Dedifferentiated amniotic fluid mesenchymal stem cell (primary cell): ENCODE measurements at regions not wholly inside any gene's neighbourhood (a gene's known extent, or its start where the extent isn't known, plus 50 kb on each side); places are given as distances from the start of the nearest gene placed in this dataset.
A peak's percentile ranks its signal among the peaks of the same experiment; 100 is the strongest.

Source experiments
- DNase-seq: peaks from one replicate; pipeline ENCODE4 v3.0.0-alpha.2; 2016; ENCODE audit errors: extremely low spot score

DNA sequence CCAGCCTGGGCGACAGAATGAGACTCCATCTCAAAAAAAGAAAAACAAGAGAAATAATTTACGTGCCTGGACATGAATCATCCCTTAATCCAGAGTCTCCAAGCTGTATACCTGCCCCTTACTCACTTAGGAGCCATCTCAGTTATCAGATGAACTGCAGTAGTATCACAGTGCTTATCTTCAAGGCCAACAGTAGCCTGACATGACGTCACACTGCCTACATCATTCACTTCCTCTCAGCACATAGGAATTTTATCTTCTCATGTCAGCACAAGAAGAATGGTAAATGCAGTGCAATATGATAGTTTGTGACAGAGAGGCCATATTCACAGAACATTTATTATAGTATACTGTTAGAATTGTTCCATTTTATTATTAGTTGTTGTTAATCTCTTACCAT lies 216.6 kb downstream of the SS18 start:
- DNase-seq = no peak

DNA sequence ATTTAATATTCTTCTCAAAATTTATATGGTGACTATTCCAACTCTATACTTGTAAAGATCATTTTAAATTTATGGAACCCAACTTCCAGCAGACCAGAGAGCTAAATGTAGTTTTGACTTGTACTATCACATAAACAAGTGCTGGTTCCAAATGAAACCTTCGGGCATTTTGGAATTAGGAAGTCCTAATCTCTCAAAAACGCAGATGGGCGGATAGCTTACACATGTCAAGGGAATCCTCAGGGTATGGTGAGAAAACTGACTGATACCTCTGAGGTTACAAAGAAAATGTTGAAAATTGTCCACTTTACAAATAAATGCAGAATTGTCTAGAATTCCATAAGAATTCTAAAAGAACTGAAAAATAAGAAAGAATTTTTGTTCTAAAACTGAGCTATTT lies 224.1 kb downstream of the SS18 start:
- DNase-seq = no peak

DNA sequence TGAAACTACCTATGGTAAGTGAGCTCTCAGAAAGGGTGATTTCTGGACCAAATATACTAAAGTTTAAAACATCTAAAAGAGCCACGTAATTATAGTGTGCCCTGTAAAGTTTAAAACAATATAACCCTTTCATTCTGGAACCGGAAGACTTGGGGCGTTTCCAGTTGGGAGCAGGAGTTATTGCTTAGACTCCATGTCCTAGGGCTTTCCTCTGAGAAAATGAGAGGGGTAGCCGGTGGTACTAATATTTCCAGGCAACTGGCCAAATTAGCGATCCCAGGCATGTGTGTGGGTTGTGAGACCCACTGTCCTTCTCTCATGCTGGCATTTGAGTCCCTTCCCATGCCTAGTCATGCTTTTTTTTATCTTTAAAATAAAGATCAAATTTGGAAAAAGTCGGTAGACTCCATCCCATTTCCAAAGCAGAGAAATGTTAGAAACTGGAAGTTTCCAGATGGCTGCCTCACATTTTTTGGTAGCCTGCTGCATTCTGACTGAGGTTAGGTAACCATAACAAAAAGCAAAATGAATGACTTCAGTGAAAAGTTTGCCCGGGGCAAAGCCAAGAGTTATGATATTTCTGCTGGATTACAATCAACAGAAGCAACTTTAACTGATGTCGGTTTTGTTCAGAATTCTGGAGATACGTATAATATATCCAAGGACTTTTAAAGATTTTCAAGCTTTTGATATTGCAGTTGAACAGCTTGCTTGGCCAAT lies 227.4 kb downstream of the SS18 start:
- peak; percentile 52 for DNase-seq

DNA sequence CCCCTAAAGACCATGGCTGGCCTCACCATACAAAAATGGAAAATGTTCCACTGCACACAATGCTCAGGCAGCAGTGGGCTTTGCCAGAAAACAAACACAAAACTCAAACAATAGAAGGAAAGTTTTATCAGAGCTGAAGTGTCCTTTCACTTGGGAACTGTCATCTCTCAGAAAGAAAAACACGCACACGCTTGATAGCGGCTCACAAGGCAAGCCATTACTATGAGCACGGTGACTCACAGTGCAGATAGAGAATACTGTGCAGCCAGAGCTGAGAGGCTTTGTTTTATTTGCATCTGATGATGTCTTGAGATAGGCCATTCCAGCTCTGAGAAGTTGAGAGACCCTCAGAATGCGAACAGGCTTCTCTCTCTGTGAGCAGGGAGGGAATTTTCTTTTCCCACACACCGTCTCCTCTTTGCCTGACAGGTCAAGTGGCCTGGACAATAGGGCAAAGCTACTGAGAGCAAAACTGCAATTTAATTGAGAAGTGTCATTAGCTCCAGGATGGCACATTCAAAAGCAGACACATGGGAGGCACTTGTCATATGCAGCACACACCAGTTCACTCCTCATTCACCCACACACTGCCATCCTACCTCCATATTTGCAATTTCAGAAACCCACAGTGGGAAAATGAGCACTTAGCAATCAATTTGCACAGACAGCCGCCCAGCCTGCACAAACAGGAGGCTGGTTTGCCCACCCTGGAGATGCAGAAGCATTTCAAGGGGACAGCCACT lies 236.6 kb downstream of the SS18 start:
- DNase-seq = no peak

DNA sequence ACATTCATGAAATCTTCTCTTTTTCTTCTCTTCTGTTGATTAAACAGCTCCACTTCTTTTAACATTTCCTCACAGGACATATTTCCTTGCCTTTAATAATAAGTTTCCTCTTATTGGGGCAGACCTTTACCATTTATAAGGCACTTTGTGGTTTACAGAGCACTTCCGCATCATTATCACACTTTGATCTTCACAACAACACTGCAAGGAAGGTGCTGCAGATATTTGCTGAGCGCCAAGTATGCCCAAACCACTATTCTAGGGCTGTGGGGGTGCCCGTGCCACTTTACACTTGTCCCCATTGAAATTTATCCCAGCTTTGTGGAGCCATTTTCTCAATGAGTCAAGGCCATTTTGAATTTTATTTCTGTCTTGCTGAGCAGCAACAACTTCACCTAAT lies 246.6 kb downstream of the SS18 start:
- DNase-seq = no peak

DNA sequence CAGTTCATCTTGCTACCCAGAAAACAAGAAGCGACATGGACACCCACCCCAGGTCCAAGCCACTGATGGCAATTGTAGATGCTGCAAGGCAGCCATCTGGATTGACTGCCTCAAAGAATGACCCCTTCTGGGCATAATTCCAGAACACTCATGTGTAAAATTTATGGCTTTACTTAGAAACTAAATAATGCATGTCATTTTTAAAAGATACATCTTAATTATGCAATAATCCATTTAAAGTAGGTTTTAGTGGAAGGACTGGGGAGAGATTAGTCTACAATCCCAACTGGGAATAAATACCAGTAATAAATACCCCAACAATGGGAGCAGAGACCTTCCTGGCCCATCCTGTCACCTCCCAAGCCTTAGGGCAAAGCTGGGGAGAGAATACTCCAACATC lies 247.7 kb downstream of the SS18 start:
- no peak for DNase-seq

DNA sequence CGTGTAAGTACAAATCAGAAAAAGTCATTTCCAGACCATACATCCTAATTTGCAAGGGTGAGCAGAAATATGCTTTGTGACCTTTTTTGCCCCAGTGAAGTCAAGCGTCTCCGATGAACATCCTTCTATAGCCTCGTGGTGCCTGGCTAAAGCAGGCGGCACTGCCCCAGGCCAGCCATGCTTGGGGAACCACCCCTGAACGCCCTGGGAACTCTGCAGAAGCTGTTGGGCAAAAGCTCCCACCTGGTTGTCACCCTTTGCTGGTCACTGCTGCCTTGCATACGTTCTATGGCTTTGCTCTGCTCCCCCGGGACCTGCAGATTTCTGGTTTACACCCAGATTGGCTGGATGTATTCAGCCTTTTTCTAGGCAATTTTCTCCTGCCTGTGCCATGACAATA lies 256.4 kb downstream of the SS18 start:
- no peak for DNase-seq

DNA sequence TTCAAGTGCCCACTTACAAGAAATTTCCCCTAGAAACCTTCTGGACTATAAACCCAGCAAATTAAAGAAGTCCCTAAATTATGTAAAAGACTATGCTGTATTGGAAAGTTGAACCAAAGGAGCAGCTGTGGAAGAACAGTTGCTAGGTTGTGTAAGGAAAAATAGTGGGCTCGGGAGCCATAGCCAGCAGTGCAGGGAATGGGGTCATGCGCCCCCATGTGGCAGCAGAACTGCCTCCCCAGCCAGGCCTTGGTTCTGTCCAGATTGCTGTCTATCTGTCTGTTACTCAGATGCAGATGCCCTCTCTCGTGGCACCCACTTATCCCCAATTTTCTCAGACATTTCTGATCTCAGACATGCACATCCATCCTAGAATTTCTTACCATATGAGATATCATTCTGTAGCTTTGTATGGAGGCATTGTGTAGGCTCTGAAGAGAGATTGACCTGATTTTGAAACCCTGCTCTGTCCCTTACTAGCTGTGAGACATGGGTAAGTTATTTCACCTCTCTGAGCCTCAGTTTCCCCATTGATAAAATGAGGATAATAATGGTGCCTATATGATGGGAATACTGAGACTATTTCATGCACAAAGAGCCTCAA lies 258.3 kb downstream of the SS18 start:
- DNase-seq = peak; percentile 39

DNA sequence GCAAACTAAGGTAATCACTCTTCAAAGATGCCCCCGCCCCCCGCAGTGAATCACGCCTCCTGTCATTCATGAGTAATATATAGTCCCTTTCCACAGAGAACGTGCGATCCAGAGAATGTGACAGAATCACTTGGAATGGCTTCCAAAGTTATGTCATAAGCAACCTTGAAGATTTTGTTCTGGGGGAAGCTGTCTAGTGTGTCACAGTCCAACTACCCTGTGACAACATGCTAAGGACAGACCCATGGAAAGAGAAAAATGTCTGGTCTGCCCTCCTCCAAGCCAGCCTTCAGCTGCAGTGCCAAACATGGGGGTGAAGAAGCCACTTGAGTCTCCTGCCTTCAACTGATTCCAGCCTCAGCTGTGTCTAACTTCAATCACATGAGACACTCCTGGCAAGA lies 259.1 kb downstream of the SS18 start:
- DNase-seq = no peak

DNA sequence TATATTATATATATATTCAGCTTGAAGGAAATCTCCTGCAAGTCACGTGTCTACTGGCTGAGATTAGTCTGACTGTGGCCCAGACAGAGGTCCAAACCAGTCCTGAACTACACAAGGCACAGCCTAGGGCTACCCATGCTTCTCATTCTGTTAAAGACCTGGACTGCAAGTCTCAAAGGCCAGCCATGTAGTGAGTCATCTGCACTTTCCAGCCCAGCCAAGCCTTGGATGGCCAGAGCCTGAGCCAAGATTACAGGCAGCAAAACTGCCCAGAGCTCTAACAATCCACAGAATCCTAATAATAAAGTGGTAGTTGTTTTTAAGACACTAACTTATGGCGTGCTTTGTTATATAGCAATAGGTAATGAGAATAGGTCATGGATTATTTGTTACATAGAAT lies 259.6 kb downstream of the SS18 start:
- peak; percentile 51 for DNase-seq

DNA sequence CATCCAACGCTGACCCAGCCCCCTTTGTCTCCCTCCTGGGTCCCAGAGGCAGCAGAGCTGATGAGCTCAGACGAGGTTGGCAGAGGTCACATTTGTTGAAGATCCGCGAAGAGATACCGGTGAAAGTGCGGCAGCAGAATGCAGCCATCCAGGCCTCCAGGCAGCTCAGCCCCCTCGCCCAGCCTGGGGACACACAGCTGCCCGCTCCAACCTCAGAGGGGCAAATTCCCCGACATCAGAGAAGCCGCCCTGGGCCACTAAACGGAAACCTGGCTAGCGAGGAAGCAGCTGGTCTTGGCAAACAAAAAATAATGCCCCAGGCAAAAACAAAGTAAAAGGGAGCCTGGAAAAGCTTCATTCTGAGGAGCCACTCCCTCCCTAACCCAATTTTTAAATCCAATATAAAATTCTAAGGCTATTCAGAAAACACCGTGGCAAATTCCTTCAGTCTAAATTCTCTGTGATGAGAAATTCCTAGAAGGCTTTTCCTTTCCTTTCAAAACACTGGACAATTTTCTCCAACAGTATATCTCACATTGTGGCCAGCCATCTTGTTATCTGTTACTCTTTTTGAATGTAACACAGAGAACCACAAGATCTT lies 262.4 kb downstream of the SS18 start:
- peak; percentile 44 for DNase-seq

DNA sequence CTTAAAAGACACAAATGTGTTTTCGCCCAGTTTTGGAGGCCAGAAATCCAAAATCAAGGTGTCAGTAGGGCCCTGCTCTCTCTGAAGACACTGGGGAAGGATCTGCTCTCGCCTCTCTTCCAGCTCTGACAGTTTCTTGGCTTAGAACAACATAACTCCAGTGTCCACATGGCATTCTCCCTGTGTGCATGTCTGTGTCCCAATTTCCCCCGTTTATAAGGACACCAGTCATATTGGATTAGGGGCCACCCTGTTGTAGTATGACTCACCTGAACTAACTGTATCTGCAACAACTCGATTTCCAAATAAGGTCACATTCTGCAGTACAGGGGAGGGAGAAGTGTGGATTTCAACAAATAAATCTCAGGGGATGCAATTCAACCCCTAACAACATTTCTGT lies 263.2 kb downstream of the SS18 start:
- DNase-seq = no peak

DNA sequence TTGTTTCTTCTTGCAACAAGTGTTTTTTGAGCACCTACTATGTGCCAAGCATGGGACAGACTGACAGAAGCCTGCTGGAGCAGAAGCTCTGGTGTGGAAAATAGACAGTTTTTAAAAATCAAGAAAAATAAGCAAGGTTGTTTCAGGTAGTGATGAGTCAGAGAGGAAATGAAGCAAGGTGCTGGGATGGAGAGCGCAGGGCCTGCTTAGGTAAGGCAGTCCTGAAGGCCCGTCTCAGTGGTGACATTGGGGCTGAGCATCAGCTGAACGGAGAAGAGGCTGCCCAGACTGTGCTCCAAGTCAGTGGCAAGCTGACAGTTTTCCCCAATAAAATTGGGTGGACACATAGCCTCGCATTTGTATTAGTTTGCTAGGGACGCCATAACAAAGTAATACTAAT lies 263.6 kb downstream of the SS18 start:
- DNase-seq = no peak

DNA sequence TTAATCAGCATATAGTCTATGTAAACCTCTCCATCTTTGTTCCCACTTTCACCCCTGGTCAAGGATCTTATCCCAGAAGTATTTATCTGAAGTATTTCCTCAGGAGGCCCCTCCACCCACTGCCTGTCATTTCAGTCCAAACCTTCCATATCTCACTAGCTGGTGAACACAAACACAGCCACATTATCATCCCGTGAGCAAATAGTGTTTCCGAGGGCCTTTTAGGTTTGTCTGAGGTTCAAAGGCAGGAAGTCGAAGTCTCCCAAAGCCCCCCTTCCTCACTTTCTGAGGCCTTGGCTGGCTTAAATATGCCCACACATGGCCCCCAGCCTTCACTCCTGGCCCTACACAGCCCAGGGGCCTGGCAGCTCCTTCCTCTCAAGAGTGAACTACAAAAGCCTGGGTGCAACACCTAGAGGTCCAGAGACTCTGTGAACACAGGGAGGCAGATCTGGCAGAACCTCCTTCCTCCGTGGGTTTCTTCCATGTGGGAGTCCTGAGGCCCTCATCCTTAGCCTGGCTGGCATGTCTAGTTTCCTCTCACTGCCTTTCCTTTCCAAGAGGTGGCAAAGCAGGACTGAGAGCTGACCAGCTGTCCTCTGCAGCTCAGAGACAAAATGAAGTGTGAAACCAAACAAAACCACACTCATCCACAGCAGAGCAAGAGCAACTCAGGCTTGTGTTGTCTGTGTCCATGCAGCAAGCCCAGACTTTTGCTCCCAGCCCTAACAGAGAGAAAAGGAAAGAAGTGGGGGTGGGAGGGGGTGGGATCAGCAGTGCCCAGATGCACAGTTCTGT lies 264.2 kb downstream of the SS18 start:
- DNase-seq = no peak

DNA sequence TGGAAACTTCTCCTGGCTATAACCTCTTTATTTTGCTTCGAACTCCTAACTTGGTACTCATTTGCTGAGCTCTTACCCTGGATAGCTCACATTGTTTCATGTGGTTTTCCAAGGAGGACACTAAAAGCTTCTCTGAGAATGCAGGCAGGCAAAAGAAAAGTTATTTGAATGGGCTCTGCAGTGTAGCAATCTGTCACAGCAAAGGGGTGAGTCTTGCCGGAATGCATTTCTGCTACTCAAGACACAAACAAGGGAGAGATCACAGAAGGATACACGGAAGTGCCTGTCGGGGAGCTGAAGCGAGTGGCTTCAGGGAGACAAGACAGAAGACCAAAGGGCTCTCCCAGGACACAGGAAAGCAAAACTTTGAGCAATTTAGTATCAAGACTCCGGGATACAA lies 265.4 kb downstream of the SS18 start:
- DNase-seq = no peak

DNA sequence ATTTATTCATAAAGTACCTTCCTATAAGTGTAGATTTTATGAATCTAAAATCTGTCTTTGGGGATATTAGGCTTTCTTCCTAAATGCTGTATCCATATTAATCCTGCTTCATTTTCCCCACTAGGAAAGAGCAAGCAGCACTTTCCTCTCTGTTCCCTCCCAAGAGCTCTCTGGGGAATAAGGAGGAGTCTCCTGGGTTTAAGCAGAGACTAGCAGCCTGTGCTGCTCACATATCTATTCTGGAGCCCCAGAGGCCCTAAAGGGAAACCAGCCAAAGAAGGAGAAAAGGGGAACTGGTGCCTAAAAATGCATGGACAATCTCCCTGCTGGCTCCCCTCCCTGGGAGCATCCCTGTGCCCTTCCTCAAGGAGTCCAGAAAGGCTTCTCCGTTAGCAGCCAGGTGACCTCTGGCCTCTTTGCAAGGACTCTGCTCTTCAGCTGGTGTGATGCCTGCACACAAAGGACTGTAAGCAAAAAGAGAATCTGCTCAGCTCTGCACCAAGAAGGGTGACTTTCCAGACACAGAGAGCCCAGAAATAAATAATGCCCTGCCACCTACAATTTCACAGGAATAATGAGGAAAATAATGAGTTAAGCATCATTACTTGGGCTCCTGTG lies 270.6 kb downstream of the SS18 start:
- no peak for DNase-seq

DNA sequence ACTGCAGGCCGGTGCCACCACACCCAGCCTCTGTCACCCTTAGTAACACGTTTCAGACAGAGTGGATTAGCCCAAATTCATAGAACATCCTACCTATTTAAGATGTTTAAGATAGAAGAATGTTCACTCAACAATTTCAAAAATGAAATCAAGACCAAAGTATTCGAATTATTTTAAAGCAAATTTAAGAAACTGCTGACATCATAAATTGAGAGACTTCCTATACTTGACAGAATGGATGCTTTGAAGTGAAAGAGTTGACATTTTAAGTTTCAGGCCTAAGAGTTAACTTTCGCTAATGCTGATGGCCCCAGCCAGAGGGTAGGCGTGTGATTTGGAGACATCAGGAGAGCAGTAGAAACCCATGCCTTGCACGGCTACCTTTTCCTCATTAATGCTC lies 271.9 kb downstream of the SS18 start:
- no peak for DNase-seq

DNA sequence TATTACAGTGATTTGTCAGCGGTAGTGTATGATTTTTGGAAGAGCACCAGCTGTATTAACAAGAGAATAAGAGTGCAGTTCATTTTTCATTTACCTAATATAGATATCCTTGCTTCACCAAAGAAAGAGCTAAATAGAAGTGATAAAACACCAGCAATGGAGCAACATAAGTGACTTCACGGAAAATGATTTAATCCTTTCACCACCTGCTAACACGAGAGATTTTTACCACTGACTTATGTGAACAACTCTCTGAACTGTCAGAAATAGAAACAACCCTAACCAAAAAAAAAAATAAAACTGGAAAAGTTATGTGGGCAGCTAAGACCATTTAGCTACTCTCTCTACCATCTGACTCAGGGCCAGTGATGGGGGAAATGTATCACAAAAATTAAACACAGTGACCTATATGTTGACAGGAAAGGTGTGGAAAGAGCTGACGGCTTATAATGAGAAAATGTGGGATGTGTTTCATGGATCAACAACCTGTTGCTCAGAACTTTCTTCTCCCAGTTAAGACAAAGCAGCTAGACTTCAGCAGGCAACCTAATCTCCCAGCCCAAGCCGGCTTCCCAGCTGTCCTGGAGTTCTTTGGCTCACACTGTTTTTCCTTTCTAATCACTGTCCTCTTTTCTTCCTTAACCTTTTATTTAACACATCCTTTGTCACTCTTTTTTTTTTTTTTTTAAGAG lies 272.7 kb downstream of the SS18 start:
- DNase-seq = no peak

DNA sequence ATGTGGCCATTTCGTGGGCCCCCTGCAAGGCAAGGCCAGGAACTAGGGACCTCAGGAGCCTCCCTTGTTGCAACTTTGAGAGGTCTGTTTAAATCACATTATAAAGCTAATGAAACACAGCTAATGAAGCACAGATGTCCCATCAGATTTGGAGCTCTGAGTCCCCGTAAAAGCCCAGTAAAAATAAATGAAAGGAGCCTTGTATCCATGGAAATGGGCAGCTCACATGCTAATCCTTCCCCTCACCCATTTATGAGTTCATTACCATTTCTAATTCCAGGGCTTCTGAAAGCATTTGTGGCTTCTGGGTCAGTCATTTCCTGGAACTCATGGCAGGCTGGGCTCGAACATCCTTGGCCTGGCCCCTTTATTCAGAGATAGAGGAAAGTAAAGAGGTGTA lies 274.8 kb downstream of the SS18 start:
- DNase-seq = no peak

DNA sequence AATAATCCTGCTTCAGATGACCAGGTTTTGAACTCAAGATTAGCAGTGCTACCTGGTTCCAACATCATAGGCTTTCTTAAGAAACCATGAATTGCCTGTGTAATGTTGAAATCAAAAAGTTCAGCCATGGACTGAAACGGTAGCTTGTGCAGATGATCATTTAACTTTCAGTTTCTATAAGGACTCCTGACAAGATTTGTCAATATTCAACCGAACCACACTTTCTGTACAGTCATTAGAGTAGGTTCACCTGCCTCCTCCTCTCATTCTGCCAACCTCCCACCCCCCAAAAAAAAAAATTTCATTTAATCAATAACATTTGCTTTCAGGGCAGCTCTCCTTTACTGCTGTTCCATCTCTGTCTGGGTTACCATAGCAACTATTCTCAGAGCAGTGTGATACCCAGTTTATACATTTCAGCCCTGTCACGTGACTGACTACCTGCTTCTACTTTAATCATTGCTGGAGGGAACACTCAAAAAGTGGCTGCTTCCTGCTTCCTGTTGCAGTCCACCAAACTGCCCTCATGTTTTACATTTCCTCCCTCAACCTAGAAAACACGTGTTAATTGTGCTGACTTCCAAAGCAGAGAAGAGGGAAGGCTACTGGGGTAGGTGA lies 275.5 kb downstream of the SS18 start:
- DNase-seq = no peak

DNA sequence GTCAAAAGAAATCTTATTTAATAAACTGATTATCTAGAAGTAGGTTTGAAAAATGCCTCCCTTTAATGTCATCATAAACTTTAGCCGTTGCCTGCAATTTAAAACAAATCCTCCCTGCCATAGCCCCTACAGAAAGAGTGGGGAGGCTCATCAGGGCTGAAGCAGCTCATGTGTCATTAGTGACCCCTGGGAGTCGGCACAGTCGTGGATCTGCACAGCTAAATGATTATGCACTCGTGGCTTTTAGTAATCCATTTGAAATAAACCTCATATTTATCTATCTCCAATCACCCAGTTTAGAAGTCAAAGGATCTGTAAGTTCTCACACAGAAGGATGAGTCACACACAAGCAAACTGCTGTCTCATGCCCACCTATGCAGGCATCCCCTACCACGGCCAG lies 277.3 kb downstream of the SS18 start:
- no peak for DNase-seq
